CD4-positive, alpha-beta T cell treated with Interleukin-10 for 1 hour (primary cell): ENCODE measurements at regions not wholly inside any gene's neighbourhood (a gene's known extent, or its start where the extent isn't known, plus 50 kb on each side); places are given as distances from the start of the nearest gene placed in this dataset.
"Not testable (repeated sequence)": the region's sequence is repeated elsewhere in the genome, so short reads cannot be mapped to it uniquely, and the experiment has no call there.

Experiments
- DNase-seq: peaks from one replicate; pipeline ENCODE4 v3.0.0-alpha.2; 2020

DNA sequence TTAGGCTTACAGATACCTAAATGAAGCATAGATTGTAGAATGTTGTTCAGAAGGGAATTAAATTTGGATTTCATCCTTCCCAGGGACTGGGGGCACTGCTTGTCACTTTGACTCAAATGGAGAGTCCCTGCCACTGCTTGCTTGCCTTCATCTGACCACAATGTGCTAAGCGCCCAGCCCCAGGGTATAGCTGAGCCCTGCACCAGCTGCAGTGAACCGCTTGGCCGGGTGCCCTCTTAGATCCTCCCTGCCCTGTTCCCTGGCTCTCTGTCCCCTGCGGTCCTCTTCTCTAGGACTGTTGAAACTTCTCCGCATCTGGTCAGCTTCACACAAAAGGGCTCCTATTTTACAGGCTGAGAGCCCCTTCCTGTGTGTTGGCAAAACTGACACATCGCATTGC lies 170.9 kb downstream of the BCL2L11 start:
- DNase-seq = not testable (repeated sequence)

DNA sequence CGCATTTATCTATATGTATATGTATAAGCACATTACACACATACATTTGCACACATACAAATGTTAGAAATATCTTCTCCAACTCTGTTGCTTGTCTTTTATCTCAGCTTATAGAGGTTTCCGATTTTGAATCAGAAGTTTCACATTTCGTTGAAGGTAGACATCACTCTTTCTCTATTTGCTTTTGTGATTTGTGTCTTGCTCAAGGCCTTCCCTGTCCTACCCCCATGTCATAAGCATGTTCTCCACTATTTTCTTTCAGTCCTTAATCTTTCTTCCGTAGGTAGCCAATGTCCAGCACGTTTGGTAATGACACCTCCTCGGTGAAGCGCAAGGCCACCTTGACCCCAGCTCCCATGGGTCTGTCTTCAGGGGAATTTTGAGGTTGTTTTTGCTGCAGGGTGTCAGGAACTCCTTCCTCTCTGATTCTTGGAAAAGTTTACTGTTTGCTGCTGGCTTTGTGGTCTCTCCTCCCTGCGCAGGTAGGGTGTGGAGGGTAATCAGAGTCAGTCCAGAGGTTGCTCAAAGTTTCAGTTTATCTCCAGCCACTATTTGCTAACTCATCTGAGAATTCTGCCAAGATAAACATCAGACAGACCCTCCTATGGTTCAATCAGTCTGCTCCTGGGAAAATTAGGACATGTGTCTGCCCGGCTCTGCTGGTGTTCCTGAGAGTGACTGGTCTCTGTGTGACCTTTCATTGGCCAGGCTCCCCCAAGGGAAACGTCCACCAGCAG lies 171.7 kb downstream of the BCL2L11 start:
- DNase-seq = not testable (repeated sequence)

DNA sequence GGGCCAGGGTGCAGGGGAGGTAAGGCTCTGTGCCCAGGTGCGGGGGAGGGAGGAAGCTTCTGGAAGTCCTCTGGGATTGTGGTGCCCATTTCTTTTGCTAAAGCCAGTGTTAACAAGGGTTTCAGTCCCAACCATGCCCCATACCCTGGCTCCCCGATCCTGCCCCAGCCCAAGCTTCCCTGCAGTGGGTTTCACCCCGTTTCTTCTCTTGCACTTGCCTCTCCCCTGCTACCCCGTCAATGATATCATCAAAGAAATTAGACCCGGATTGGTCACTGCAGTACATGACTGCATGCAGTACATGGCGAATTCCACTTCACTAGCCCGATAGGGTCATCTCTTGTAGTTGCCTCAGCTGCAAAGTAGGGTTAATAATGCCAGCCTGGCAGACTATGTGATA lies 174.0 kb downstream of the BCL2L11 start:
- not testable (repeated sequence) for DNase-seq

DNA sequence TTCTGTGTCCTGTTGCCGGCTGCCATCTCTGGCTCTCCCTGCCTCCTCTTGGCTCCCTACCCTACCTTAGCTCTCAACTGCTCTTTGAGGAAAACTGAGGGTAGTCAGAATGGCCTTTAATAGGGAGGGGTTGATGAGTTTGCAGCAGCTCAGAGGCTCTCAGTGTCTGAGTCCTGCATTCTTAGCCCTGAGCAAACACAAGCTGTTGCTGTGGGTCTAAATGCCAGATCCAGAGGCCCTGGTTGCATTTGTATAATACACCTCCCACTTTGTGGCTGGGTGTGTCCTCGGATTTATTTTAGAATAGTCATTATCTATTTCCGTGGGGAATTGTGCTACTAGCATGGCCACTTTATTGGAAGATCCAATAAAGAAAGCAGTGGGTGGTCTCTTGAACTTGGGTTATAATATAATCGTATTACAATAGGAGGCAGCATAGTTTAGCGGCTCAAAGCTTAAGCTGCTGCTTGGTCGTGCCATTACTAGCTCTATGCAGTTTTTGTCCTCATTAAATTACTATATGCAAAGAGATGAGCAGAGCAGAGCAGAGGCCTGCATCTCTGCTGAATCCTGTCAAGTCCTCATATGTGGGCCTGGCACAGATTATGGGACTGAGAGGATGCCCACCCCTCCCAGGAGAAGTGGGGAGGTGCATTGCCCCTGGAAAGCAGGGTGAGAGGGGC lies 175.5 kb downstream of the BCL2L11 start:
- DNase-seq = not testable (repeated sequence)

DNA sequence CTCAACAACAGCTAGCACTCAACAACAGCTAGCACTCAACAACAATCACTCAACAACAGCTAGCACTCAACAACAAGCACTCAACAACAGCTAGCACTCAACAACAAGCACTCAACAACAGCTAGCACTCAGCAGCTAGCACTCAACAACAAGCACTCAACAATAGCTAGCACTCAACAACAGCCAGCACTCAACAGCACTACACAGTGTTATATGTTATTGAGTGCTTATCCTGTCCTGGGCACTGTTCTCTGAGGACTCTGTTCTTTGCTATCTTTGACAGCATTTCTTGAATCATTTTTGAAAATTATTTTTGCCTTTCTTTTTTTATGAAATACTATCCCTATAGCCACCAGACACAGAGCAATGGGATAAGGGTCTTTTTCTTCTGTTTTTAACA lies 176.4 kb downstream of the BCL2L11 start:
- DNase-seq = not testable (repeated sequence)

DNA sequence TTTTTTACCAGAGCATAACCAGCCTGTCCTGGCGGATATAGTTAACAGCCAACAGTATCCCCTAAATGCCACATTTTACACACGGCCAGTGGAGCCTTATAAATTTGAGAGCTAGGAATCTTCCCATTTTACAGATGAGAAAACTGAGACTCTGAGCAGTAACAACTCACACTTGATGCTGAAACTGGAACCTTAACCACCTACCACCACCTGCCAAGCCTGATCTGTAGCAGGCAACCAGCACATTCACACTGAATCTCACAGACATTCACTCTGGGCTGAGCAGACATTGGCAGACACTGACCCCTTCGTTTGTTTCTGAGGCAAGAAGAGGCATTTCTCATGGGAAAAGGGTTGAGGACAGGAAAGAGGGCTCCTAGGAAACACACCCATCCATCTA lies 178.2 kb downstream of the BCL2L11 start:
- DNase-seq = not testable (repeated sequence)

DNA sequence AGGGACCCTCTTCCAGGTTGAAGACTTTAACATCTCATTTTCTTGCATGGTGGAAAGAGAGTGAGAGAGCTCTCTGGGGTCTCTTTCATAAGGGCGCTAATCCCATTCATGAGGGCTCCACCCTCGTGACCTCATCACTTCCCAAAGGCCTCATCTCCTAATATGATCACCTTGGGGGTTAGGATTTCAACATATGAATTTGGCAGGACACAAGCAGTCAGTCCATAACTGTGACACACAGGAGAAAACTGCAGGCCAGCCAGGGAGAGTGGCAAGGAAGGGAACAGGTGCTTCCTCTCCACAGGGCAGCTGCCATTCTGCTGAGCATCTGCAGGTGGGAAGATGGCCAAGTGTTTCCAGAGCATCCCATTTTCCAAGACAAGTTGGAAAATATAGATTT lies 178.9 kb downstream of the BCL2L11 start:
- DNase-seq = not testable (repeated sequence)

DNA sequence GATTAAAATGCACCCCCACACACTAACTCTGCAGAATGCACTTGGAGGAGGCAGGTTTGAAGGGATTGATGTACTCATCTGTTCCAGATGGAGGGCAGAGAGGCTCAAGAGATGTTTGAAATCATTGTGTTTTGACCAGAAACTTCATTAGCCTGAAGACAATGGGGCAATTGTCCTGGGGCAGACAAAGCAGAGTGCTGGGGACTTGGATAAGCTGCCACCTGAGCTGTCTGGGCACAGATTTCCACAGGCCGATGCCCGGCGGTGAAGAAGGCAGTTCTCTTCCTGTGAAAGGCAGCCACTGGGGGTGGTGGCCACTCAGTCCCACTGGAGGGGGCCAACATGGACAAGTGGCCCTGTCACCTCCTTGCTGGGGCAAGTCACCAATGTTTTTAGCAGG lies 181.0 kb downstream of the BCL2L11 start:
- DNase-seq = not testable (repeated sequence)

DNA sequence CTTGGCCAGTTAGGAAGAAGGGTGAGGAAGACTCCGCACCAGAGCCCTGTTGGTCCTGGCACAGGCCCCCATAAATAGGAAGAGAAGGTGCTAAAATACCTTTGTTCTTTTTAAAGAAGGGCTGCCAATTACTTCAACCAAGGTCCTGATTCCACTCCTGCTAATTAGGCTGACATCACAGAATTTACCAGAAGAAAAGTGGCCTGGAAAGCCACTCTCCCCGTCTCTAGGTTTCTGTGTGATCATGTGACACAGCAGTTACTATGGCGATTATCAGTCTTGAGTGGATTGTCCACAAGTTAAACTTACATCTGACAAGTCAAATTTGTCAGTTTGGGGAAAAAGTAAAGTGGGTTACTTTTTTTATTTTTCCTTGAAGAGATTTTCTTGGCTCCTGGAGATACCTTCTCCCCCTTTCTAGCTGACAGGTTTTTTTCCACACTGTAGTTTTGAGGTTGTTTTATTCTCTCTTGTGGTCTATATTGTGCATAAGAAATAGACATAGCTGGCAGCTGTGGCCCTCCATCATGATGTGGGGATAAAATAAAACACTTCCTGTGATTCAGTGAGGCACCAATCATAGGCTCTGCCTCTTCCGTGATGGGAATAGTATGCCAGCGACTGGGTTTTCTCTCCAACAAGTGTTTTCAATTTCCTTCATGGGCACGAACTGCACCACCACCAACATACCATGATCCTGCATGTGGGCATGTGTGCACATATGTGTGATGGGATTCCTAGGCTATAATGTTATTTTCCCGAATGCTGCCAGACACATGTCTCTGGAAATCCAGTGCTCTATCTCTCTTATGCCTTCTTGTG lies 181.9 kb downstream of the BCL2L11 start:
- not testable (repeated sequence) for DNase-seq

DNA sequence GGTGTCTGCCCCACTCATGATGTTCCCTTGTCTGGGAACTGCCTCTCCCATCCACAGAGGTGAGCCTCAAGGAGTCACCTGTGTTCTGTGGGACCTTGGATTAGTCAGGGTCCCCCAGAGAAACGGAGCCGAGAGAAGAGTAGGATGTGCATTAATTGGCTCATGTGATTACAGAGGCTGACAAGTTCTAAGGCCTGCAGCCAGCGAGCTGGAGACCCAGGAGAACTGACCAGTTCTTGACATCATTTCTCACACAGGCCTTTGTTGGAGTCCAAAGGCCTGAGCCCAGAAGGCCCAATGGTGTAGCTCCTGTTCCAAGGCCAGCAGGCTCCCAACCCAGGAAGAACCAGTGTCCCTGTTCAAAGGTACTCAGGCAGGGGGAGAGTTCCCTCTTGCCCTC lies 186.6 kb downstream of the BCL2L11 start:
- DNase-seq = not testable (repeated sequence)

DNA sequence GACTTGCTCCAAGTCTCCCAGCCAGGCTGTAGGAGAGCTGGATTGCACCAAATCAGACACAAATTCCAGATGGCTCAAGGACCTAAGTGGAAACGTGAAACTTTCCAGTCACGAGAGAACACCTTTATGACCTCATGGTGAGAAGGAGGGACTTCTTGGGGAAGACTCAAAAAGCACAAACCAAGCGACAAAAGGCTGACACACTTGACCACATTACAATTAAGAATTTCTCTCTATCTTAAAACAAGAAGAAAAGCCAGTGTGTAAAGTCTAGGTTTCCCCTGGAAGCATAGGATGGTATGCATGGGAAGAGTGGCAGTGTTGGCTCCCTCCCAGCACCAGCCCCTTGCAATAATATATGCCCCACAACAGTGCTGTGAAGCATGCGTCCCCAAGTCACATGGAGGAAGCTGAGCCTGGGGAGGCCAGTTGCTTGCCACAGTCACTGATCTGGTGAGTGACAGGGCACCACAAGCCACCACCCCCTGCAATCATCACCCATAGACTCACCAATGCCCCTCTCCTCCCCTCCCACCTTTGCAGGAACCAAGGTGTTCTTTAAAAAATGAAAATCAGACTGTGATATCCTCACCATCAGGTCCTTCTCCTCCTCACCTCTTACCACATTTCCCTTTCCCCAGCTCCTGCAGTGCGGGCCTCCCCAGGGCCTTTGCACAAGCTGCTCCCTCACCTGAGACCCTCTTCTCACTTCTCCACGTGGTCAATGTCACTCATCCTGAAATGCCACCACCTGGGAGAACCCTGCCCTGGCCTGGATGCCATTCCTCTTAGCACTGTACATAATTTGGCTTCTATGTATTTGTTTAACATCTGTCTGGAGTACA lies 188.7 kb downstream of the BCL2L11 start:
- not testable (repeated sequence) for DNase-seq

DNA sequence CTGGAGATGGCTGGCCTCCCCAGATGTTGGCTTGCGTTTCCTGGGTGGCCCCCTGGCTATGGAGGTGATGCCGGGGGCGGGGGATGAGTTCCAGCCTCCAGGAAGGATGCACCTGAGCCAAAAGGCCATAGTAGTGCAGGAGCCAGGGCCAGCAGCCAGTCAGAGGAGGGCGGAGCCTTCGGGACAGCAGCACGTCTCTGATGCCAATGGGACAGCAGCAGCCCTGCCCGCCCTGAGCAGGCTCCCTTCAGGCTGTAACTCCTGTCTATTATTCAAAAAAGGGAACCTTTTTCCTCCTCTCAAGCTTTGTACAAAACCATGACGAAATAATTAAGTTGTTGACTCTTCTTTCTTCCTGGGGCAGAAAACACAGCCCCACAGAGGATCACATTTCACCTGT lies 189.7 kb downstream of the BCL2L11 start:
- DNase-seq = not testable (repeated sequence)

DNA sequence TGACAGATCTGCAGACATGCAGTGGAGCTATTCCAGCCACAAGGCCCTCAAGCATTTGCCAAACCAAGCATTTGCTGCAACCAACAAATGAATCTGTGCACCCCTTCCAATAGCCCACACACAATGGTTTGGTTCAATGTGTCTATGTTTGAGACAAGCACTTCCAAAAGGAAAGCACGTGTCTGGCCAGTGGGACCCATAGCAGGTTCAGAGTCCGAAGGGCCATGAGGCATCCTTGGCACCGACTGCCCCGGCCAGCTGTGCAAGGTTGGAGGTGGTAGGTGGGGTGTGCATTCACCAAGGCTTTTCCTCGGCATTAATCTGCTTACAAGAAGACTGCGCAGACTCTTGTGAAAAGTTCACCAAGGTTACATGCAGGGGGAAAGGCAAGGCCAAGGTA lies 190.9 kb downstream of the BCL2L11 start:
- DNase-seq = not testable (repeated sequence)

DNA sequence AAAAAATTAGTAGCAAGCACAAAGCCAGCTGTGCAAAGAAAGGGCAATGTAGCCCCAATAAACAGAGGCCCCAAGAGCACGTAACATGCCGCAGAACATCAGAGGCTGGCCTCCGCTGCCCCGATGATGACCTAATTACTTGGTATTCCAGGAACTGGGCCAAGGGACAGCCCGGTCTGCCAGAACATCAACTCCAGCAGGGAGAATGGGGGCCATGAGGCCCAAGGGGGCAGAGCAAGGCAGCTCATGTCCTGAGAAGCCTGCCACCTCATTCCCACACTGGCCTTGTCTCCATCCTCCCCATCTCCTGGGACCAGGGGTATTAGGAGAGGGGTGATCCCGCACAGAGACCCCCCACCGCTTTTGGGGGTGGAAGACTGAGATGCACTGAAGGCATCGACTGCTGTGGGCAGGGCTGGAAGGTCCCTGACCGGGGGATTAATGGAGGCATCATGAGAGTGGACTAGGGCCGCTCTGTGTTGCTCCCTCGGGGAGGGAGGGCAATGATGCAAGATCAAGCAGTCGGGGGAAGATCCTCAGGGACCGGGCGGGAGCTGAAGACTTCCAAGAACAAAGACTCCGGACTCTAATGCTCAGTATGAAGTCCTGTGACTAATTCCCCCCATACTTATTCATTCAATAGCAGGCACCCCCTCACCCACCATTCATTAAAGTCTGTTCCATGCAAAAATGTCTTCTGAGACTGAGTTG lies 192.3 kb downstream of the BCL2L11 start:
- not testable (repeated sequence) for DNase-seq

DNA sequence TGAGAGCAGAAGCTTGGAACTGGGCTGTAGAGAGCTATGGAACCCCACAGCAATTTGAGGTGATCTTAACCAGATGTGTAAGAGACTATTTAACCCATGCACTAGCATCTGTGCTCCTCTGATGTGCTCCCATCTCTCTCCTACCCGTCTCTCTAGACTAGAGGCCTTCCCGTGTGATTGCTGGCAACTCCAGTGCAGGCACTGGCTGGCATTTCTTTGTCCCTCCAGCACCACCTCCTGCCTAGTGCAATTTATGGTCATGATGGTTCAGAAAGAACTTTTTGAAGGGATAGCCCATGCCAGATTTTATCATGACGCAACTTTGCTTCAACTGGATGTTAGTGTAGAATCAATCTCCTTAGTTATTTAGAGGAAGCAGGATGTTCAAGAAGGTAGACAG lies 193.0 kb downstream of the BCL2L11 start:
- DNase-seq = not testable (repeated sequence)

DNA sequence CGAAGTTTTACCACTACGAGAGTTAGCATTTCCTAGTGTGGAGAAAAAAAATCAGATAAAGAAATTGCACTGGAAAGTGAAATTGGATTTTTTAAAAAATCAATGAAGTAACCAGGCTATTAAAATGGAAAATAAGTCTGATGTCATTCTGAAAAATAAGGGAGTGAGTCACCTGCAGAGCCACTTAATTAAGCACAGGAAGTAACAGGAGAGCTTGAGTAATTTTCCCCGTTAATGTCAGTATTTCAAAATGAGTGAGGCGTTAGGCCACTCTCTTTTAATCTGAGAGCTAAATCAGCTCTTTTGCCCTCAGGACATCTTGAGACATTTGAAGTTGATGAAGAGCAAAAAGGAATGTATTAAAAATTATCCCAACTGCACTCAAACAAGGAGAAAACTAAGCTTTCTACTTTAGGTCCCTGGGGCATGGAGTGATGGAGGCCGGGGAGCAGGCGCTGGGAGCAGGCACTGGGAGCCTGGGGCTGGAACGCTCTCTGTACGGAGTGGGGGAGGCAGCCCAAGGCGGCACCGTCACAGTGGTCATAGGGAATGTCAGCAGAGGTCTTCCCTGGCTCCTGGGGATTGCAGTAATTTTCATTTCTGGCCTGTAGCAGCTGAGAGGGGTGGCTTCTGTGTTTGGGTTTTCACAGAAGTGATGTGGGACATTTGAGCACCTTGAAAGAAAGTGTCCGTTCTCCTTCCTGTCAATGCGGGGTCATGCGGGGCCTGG lies 194.6 kb downstream of the BCL2L11 start:
- DNase-seq = not testable (repeated sequence)

DNA sequence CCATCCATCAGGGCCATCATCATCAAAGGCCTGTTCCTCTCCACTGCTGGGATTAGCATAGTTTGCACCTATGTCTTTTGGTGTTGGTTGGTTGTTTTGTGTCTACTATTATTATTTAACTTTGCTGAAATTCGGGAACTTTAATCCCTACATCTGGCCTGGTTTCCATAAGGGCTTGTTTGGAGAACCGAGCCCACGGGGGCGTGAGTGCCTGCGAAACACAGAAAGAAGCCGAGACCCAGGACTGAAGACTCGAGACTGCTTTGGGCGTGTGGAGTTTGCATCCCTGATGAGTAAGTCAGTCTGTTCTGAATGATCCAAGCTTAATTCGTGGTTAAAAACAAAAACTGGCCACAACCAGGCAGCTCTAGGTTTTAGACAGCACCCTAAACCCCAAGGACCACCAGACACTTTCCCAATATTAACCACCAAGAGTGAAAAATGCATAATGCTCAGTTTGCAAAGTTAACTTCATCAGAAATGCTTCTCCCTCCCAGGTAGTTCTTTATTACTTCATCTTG lies 195.6 kb downstream of the BCL2L11 start:
- DNase-seq = not testable (repeated sequence)

DNA sequence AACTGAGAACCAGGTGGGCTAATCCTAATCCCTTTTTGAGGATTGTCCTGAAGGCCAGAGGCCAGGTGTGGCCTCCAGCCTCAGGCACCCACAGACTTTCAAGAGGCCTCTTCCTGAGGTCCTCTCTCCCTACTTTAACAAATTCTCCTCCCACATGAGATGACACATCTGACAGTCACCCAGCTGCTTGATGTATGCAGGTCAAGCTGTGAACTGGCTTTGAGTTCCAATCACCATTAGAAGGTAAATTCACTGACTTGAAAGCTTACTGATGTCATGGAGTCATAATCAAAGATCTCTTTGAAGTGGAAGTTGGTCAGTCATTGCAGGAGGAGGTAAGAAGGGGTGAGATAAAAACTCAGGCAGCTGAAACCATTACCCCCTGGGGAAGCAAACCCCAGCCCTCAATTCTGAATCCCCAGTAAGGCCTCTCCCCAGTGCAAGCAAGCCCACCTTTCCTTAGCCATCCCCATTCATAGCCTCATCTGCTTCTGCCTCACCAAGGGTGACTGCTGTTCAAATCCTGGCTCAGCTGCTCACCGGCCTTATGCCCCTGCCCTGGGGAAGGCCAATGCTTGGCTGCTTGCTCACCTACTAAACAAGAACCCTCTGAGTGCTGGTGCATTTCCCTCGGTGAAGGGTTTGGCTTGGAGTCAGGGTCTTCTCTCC lies 196.3 kb downstream of the BCL2L11 start:
- DNase-seq = not testable (repeated sequence)

DNA sequence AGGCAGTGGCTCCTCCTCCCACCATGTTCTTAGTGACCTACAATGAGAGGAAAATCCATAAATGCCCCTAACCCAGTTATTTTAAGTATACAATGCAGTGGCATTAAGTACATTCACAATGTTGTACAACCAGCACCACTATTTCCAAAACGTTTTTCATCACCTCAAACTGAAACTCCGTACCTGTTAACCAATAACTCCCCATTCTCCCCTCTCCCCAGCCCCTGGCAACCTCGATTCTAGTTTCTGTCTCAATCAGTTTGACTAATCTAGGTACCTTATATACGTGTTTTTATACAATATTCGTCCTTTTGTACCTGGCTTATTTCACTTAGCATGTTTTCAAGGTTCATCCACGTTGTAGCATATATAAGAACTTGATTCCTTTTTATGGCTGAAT lies 198.8 kb downstream of the BCL2L11 start:
- not testable (repeated sequence) for DNase-seq

DNA sequence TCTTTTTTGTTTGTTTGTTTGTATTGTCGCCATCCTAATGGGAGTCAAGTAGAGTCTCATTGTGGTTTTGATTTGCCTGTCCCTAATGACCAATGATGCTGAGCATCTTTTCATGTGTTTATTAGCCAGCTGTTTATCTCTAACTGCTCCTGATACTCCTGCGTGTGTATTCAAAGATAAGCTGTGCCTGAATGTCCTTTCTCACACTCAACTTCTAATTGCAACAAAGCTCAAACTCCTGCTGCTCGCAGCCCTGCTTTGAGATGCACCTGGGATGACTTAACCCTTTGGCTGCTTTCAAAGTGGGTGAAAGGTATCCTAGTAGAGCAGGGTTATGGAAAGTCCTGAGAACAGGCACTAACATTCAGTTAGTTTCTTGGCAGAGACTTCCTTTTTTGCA lies 199.6 kb downstream of the BCL2L11 start:
- not testable (repeated sequence) for DNase-seq
